ENCODE measurements at regions not wholly inside any gene's neighbourhood (a gene's known extent, or its start where the extent isn't known, plus 50 kb on each side); places are given as distances from the start of the nearest gene placed in this dataset.

- CTCF ChIA-PET (ENCODE audit: low intra/inter-chr PET ratio), result no interaction called here
- FAIRE-seq (no peak), DNase-seq (ENCODE audit: extremely low read depth in 1 of 4, low spot score in 3 of 4) (no peak), ATAC-seq (no peak)
- Histone ChIP-seq H3K9ac (ENCODE audit: insufficient read depth in 1 of 2, low read depth in 2 of 2, low read length in 2 of 2) (no peak overlapping the region), H3K4me3 (no peak overlapping the region), H3K36me3 (ENCODE audit: control insufficient read depth, insufficient read depth, low read length) (no peaks in the 10 kb centered on the region), H3K9me3 (replicated peaks; ENCODE audit: control insufficient read depth, insufficient read depth, low read depth, low read length) (no peaks in the 10 kb centered on the region), H3K79me2 (ENCODE audit: control insufficient read depth, insufficient read depth, low read length) (no peaks in the 10 kb centered on the region), H4K20me1 (replicated peaks; ENCODE audit: control insufficient read depth, insufficient read depth, low read length) (no peaks in the 10 kb centered on the region), H3K27me3 (ENCODE audit: control insufficient read depth in 2 of 2, insufficient read depth in 2 of 2, low read length in 2 of 2) (peaks cover 0 to 15% of the 10 kb centered on the region in 2 experiments; a peak in 2 of 5 replicates), H3K9me1 (ENCODE audit: control insufficient read depth, insufficient read depth, low read length) (no peaks in the 10 kb centered on the region), H2AFZ (ENCODE audit: low read depth, low read length) (no peak overlapping the region), H3K27ac (ENCODE audit: extremely low read depth, low read depth, low read length) (no peak overlapping the region), H3K4me2 (ENCODE audit: insufficient read depth, low read length) (no peak overlapping the region), H3K4me1 (replicated peaks in 1 of 2; ENCODE audit: control insufficient read depth in 2 of 2, insufficient read depth in 2 of 2, low read length in 2 of 2) (peaks cover 0 to 7% of the 10 kb centered on the region in 2 experiments; a peak in 1 of 5 replicates)
- no peak for TF ChIP-seq ZNF263 (CRISPR knock-in tag; IDR thresholded peaks at IDR 0.05; ENCODE audit: borderline replicate concordance)
- TF ChIP-seq ZNF311 (CRISPR knock-in tag; IDR thresholded peaks at IDR 0.05), result no peak
- no peak for TF ChIP-seq CBX1 (IDR thresholded peaks at IDR 0.05; ENCODE audit: low read depth)
- TF ChIP-seq, protein P1, sequence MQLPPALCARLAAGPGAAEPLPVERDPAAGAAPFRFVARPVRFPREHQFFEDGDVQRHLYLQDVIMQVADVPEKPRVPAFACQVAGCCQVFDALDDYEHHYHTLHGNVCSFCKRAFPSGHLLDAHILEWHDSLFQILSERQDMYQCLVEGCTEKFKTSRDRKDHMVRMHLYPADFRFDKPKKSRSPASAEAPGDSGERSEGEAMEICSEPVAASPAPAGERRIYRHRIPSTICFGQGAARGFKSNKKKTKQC (CRISPR knock-in tag; IDR thresholded peaks at IDR 0.05), result no peak
- TF ChIP-seq ZNF280A (IDR thresholded peaks at IDR 0.05; ENCODE audit: low read depth, partially characterized antibody), result no peak
- TF ChIP-seq USF2 (CRISPR knock-in tag; IDR thresholded peaks at IDR 0.05), result no peak
- TF ChIP-seq BRD4 (IDR thresholded peaks at IDR 0.05), result no peak
- no peak for TF ChIP-seq ZFX (CRISPR knock-in tag; IDR thresholded peaks at IDR 0.05)
- TF ChIP-seq KAT2B (IDR thresholded peaks at IDR 0.05; ENCODE audit: low read depth, low read length), result no peak
- no peak for TF ChIP-seq KAT8 (IDR thresholded peaks at IDR 0.05; ENCODE audit: low read depth)
- TF ChIP-seq E2F6 (IDR thresholded peaks at IDR 0.05; ENCODE audit: borderline replicate concordance in 1 of 2, extremely low read depth in 1 of 2, insufficient read depth in 1 of 2, insufficient read length in 1 of 2, low read depth in 1 of 2, low read length in 1 of 2, poor library complexity in 1 of 2, severe bottlenecking in 1 of 2), result no peak
- TF ChIP-seq KLF10 (CRISPR knock-in tag; IDR thresholded peaks at IDR 0.05), result no peak
- TF ChIP-seq HIVEP1 (CRISPR knock-in tag; IDR thresholded peaks at IDR 0.05), result no peak
- TF ChIP-seq ZNF384 (IDR thresholded peaks at IDR 0.05; ENCODE audit: low read depth, low read length), result no peak
- no peak for TF ChIP-seq DMBX1 (CRISPR knock-in tag; IDR thresholded peaks at IDR 0.05; ENCODE audit: borderline replicate concordance)
- TF ChIP-seq HSF4 (CRISPR knock-in tag; IDR thresholded peaks at IDR 0.05; ENCODE audit: borderline replicate concordance), result no peak
- TF ChIP-seq ADNP (tag; IDR thresholded peaks at IDR 0.05), result no peak
- no peak for TF ChIP-seq TCF3 (CRISPR knock-in tag; IDR thresholded peaks at IDR 0.05)
- TF ChIP-seq, protein P2, sequence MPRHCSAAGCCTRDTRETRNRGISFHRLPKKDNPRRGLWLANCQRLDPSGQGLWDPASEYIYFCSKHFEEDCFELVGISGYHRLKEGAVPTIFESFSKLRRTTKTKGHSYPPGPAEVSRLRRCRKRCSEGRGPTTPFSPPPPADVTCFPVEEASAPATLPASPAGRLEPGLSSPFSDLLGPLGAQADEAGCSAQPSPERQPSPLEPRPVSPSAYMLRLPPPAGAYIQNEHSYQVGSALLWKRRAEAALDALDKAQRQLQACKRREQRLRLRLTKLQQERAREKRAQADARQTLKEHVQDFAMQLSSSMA (CRISPR knock-in tag; IDR thresholded peaks at IDR 0.05), result no peak
- in situ Hi-C loops (cut with MboI) (no loop called here), intact Hi-C loops (cut with micrococcal nuclease) (no loop called here)
- POLR2A ChIA-PET, result no interaction called here
- BruUV-seq (replicated peaks), result no TSS peak
- 4% methylated on average over 11 of the region's 11 CpGs for WGBS (ENCODE audit: insufficient coverage, low coverage, missing lambda C conversion rate)
Observed at GRCh38 chr1:222894331-222894730, 79.5 kb downstream of the DISP1 start.
